ENCODE measurements at regions not wholly inside any gene's neighbourhood (a gene's known extent, or its start where the extent isn't known, plus 50 kb on each side); places are given as distances from the start of the nearest gene placed in this dataset.

DNA sequence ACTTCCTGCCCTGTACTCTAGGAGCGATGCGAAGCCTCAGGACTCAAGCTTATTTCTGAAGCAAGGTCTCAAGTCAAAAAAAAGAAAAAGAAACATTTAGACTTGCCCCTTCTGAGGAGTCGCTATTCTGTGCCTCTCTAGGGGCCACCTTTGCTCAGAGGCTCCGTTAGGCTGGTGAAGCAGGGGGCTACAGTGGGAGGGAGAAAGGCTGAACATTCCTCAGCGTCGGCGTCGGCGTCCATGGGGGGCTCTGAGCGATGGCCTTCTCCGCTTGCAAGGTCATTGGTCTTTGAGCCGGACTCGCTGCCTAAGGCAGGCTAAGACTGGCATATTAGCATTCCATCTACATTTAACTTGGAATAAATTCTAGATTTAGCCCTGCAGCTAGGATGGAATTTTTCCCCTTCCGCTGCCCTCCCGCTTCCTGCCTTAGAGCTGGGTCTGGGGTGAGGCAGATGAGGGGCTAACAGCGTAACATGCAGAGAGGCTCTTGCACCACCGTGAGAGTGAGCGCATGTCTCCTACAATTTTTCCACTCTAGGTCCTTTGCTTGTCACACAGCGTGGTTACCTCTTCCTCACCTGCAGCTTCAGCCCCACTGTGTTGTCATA is 53.6 kb upstream of the ATL2 start:
- H3K4me1 Mint-ChIP-seq (ENCODE audit: low read depth, unreplicated experiment): no peaks in the 10 kb centered on the region
- intact Hi-C loops (cut with micrococcal nuclease; ENCODE audit: unreplicated experiment): no loop called here
- Histone ChIP-seq H3K4me1 (peaks cover 5% of the 10 kb centered on the region; the same call in 1 of the 2 replicates), H3K27me3 (replicated peaks; ENCODE audit: control insufficient read depth, insufficient read depth, low read length) (no peaks in the 10 kb centered on the region), H3K4me3 (ENCODE audit: low read depth, low read length) (no peak overlapping the region), H3K36me3 (ENCODE audit: control insufficient read depth, insufficient read depth, low read length) (no peaks in the 10 kb centered on the region), H3K9me3 (no peaks in the 10 kb centered on the region)
- H3K27me3 Mint-ChIP-seq (ENCODE audit: insufficient read depth, unreplicated experiment): no peaks in the 10 kb centered on the region
- H3K36me3 Mint-ChIP-seq (ENCODE audit: insufficient read depth, unreplicated experiment): no peaks in the 10 kb centered on the region
- H3K27ac Mint-ChIP-seq (ENCODE audit: unreplicated experiment): no peak overlapping the region
- H3K4me3 Mint-ChIP-seq (ENCODE audit: unreplicated experiment): no peak overlapping the region
- TF ChIP-seq, protein P1, sequence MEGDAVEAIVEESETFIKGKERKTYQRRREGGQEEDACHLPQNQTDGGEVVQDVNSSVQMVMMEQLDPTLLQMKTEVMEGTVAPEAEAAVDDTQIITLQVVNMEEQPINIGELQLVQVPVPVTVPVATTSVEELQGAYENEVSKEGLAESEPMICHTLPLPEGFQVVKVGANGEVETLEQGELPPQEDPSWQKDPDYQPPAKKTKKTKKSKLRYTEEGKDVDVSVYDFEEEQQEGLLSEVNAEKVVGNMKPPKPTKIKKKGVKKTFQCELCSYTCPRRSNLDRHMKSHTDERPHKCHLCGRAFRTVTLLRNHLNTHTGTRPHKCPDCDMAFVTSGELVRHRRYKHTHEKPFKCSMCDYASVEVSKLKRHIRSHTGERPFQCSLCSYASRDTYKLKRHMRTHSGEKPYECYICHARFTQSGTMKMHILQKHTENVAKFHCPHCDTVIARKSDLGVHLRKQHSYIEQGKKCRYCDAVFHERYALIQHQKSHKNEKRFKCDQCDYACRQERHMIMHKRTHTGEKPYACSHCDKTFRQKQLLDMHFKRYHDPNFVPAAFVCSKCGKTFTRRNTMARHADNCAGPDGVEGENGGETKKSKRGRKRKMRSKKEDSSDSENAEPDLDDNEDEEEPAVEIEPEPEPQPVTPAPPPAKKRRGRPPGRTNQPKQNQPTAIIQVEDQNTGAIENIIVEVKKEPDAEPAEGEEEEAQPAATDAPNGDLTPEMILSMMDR (IDR thresholded peaks at IDR 0.05; ENCODE audit: insufficient read depth in 1 of 2, low read depth in 1 of 2, low read length in 1 of 2, severe bottlenecking in 1 of 2, unreplicated experiment in 1 of 2): no peak
- no peak for DNase-seq
- BruUV-seq (replicated peaks): no TSS peak
- no peaks in the 10 kb centered on the region for H3K9me3 Mint-ChIP-seq (ENCODE audit: unreplicated experiment)
- ChIA-PET POLR2A (no interaction called here), CTCF (no interaction called here)

DNA sequence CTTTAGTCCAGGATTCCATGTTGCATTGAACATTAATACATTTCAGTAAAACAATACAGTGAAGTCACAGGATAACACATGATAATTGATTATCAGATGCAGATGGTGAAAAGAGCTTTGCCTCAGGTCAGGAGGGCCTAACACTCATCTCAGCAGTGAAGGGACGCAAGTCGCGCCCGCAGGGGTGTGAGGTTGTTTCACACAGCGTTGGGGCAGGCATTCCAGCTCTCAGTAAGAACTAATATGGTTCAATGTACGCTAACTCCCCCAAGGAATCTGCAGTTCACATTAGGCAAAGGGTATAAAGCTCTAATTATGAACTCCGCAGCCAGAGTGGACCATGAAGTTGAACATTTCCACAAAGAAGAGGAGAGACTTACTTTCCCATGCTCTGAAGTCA is 53.1 kb upstream of the ATL2 start:
- H3K4me1 Mint-ChIP-seq (ENCODE audit: low read depth, unreplicated experiment): no peaks in the 10 kb centered on the region
- H3K4me3 Mint-ChIP-seq (ENCODE audit: unreplicated experiment): no peak overlapping the region
- H3K36me3 Mint-ChIP-seq (ENCODE audit: insufficient read depth, unreplicated experiment): no peaks in the 10 kb centered on the region
- no peak overlapping the region for H3K27ac Mint-ChIP-seq (ENCODE audit: unreplicated experiment)
- Histone ChIP-seq H3K4me3 (ENCODE audit: low read depth, low read length) (no peak overlapping the region), H3K27me3 (replicated peaks; ENCODE audit: control insufficient read depth, insufficient read depth, low read length) (no peaks in the 10 kb centered on the region), H3K9me3 (no peaks in the 10 kb centered on the region), H3K36me3 (ENCODE audit: control insufficient read depth, insufficient read depth, low read length) (no peaks in the 10 kb centered on the region), H3K4me1 (peaks cover 5% of the 10 kb centered on the region; the same call in 1 of the 2 replicates)
- BruUV-seq (replicated peaks): no TSS peak
- POLR2A ChIA-PET: no interaction called here
- no peaks in the 10 kb centered on the region for H3K27me3 Mint-ChIP-seq (ENCODE audit: insufficient read depth, unreplicated experiment)
- H3K9me3 Mint-ChIP-seq (ENCODE audit: unreplicated experiment): no peaks in the 10 kb centered on the region
- intact Hi-C loops (cut with micrococcal nuclease; ENCODE audit: unreplicated experiment): no loop called here
- no peak for DNase-seq
- CTCF ChIA-PET: no interaction called here
- TF ChIP-seq, protein P1 (IDR thresholded peaks at IDR 0.05; ENCODE audit: insufficient read depth in 1 of 2, low read depth in 1 of 2, low read length in 1 of 2, severe bottlenecking in 1 of 2, unreplicated experiment in 1 of 2): no peak

DNA sequence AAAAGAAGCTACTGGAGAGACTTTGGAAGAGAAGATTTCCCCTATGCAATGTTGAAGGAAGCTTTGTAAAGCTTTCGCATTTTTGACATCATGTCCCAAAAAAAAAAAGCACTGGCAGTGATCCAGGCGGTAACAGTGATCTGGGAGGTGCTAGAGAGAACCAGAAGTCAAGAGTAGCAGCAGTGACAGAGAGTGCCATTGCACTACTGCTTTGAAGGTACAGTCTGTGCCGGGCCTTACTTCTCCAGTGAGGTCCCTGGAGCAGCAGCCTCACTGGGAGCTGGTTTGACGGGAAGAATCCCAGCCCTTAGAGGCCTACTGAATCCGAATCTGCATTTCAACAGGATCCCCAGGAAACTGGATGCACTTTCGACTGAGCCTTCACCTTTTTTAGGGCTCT is 50.9 kb upstream of the ATL2 start:
- ChIA-PET CTCF (no interaction called here), POLR2A (no interaction called here)
- intact Hi-C loops (cut with micrococcal nuclease; ENCODE audit: unreplicated experiment): no loop called here
- Histone ChIP-seq H3K4me1 (peaks cover 3% of the 10 kb centered on the region; the same call in 1 of the 2 replicates), H3K27me3 (replicated peaks; ENCODE audit: control insufficient read depth, insufficient read depth, low read length) (no peaks in the 10 kb centered on the region), H3K4me3 (ENCODE audit: low read depth, low read length) (no peak overlapping the region), H3K36me3 (ENCODE audit: control insufficient read depth, insufficient read depth, low read length) (no peaks in the 10 kb centered on the region), H3K9me3 (no peaks in the 10 kb centered on the region)
- TF ChIP-seq, protein P1 (IDR thresholded peaks at IDR 0.05; ENCODE audit: insufficient read depth in 1 of 2, low read depth in 1 of 2, low read length in 1 of 2, severe bottlenecking in 1 of 2, unreplicated experiment in 1 of 2): no peak
- H3K36me3 Mint-ChIP-seq (ENCODE audit: insufficient read depth, unreplicated experiment): no peaks in the 10 kb centered on the region
- H3K27me3 Mint-ChIP-seq (ENCODE audit: insufficient read depth, unreplicated experiment): no peaks in the 10 kb centered on the region
- no peak overlapping the region for H3K27ac Mint-ChIP-seq (ENCODE audit: unreplicated experiment)
- no peak for DNase-seq
- H3K9me3 Mint-ChIP-seq (ENCODE audit: unreplicated experiment): no peaks in the 10 kb centered on the region
- no TSS peak for BruUV-seq (replicated peaks)
- H3K4me3 Mint-ChIP-seq (ENCODE audit: unreplicated experiment): no peak overlapping the region
- H3K4me1 Mint-ChIP-seq (ENCODE audit: low read depth, unreplicated experiment): no peaks in the 10 kb centered on the region

All from Caco-2 (cell line).